CD4-positive, alpha-beta T cell treated with Interleukin-17A for 4 hours (primary cell): ENCODE measurements at regions not wholly inside any gene's neighbourhood (a gene's known extent, or its start where the extent isn't known, plus 50 kb on each side); places are given as distances from the start of the nearest gene placed in this dataset.

Experiments
- DNase-seq: peaks from one replicate; pipeline ENCODE4 v3.0.0-alpha.2; 2020; ENCODE audit warnings: mixed read lengths

GRCh38 chr13:48892053-48892687, 83.5 kb upstream of the FNDC3A start:
- no peak for DNase-seq

GRCh38 chr13:48892688-48893075, 83.0 kb upstream of the FNDC3A start:
- DNase-seq: no peak

- no peak for DNase-seq
These were observed 79.4 kb upstream of the FNDC3A start for GRCh38 chr13:48896312-48896711.

GRCh38 chr13:48901781-48902180, 73.9 kb upstream of the FNDC3A start:
- no peak for DNase-seq

GRCh38 chr13:48902368-48902767, 73.3 kb upstream of the FNDC3A start:
- DNase-seq: no peak

- no peak for DNase-seq
These were observed 70.9 kb upstream of the FNDC3A start for GRCh38 chr13:48904668-48905290.

GRCh38 chr13:48906200-48906599, 69.5 kb upstream of the FNDC3A start:
- DNase-seq: no peak

GRCh38 chr13:48908381-48909055, 67.2 kb upstream of the FNDC3A start:
- DNase-seq: no peak

GRCh38 chr13:48909056-48909389, 66.7 kb upstream of the FNDC3A start:
- no peak for DNase-seq

GRCh38 chr13:48910686-48911085, 65.0 kb upstream of the FNDC3A start:
- no peak for DNase-seq

GRCh38 chr13:48919751-48920150, 56.0 kb upstream of the FNDC3A start:
- no peak for DNase-seq

GRCh38 chr13:48920730-48921129, 55.0 kb upstream of the FNDC3A start:
- DNase-seq: no peak

- DNase-seq: no peak
These were observed 52.3 kb upstream of the FNDC3A start for GRCh38 chr13:48923376-48923775.

GRCh38 chr13:48925001-48925400, 50.7 kb upstream of the FNDC3A start:
- no peak for DNase-seq
